ENCODE measurements at regions not wholly inside any gene's neighbourhood (a gene's known extent, or its start where the extent isn't known, plus 50 kb on each side); places are given as distances from the start of the nearest gene placed in this dataset.

DNA sequence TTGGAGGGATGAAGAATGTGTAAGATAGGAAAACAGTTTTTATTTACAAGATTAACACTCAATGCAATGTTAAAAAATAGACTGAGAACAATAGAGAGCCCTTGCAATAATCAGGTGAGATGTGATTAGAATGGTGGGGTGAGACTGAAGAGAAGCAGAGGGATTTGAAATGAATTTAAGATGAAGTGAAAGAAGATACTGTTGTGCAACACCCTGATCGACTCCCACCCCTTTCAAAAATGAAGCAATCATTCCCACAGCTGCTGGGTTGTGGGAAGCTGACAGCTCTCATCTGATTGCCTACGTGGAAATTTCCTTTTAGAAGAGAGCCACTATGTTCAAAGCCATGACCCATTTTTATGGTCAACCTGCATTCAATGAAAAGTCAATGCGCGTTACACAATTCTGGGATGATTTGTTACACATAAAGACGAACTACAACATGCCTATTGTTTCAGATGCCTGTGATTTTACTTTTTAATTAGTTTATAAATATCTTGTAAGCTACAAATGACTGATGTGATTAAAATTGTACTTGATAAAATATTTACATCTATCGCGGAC lies 1374.8 kb downstream of the PCDH9 start:
- Histone ChIP-seq H3K27me3 (no peaks in the 10 kb centered on the region), H3K36me3 (no peaks in the 10 kb centered on the region), H3K4me1 (peaks cover 0 to 5% (median 0%) of the 10 kb centered on the region in 4 donors), H3K4me3 (no peak overlapping the region), H3K27ac (no peak overlapping the region), H3K9me3 (no peaks in the 10 kb centered on the region)
- 74 to 79% methylated on average over 7 of the region's 7 CpGs for WGBS, 2 donors
- no peak for DNase-seq (ENCODE audit: low spot score in 2 of 2)
- TF ChIP-seq EP300 (IDR thresholded peaks at IDR 0.05) (no peak), POLR2A (IDR thresholded peaks at IDR 0.05) (no peak)
- TF ChIP-seq, protein P1, sequence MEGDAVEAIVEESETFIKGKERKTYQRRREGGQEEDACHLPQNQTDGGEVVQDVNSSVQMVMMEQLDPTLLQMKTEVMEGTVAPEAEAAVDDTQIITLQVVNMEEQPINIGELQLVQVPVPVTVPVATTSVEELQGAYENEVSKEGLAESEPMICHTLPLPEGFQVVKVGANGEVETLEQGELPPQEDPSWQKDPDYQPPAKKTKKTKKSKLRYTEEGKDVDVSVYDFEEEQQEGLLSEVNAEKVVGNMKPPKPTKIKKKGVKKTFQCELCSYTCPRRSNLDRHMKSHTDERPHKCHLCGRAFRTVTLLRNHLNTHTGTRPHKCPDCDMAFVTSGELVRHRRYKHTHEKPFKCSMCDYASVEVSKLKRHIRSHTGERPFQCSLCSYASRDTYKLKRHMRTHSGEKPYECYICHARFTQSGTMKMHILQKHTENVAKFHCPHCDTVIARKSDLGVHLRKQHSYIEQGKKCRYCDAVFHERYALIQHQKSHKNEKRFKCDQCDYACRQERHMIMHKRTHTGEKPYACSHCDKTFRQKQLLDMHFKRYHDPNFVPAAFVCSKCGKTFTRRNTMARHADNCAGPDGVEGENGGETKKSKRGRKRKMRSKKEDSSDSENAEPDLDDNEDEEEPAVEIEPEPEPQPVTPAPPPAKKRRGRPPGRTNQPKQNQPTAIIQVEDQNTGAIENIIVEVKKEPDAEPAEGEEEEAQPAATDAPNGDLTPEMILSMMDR (IDR thresholded peaks at IDR 0.05) = no peak

DNA sequence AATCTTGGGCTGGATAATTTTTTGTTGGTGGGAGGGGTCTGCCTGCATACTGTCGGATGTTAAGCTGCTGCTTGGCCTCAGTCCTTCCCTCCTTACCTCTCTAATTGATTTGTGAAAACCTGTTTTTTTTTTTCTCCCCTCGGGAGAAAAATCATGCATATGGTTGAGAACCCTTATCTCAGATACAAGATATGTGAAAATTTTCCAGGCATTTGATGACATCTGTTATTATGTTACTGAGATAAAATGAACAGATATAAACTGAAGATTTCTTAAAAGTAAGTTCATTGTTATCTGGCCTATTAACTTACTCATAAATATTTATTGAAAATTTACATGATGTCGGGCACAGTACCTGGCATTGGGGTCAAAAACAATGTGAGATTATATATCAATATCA lies 1375.7 kb downstream of the PCDH9 start:
- H3K4me3 ChIP-seq = no peak overlapping the region
- no peaks in the 10 kb centered on the region for H3K9me3 ChIP-seq
- H3K36me3 ChIP-seq = no peaks in the 10 kb centered on the region
- DNase-seq (ENCODE audit: low spot score in 2 of 2) = no peak
- peaks cover 0 to 5% (median 0%) of the 10 kb centered on the region in 4 donors for H3K4me1 ChIP-seq
- TF ChIP-seq, protein P1 (IDR thresholded peaks at IDR 0.05) = no peak
- TF ChIP-seq EP300 (IDR thresholded peaks at IDR 0.05) = no peak
- no peak for TF ChIP-seq POLR2A (IDR thresholded peaks at IDR 0.05)
- H3K27me3 ChIP-seq = no peaks in the 10 kb centered on the region
- WGBS, 2 donors = 67 to 74% methylated on average over 3 of the region's 3 CpGs
- no peak overlapping the region for H3K27ac ChIP-seq

DNA sequence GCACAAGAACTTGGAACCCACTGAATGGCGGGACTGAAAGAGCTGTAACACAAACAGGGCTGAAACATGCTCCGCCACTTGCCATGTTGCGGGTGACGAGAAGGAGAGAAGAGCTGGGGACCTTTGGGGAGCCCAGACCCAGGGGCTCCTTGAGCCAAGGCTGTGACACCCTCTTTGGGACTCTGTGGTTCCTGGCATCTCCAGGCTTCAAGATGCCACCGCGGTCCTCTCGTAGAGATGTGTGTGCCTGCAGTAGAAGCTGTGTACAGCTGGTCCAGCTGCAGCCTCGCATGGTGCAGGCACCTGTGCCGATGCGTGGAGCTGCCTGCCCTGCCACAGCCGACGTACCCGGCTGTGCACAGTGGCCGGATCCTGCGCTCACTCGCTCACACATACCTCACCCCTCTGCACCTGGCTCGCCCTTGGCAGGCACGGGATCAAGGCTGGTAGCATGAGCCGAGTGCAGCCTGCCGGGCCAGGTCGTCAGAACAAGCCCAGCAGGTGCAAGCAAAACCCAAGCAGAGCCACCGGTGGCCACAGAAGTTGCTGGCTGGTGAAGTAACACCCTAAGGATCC lies 1385.8 kb downstream of the PCDH9 start:
- Histone ChIP-seq H3K27me3 (no peaks in the 10 kb centered on the region), H3K4me1 (no peaks in the 10 kb centered on the region), H3K27ac (no peak overlapping the region), H3K36me3 (no peaks in the 10 kb centered on the region), H3K9me3 (no peaks in the 10 kb centered on the region), H3K4me3 (no peak overlapping the region)
- WGBS, 2 donors = 93 to 97% methylated on average over 22 of the region's 22 CpGs
- no peak for DNase-seq (ENCODE audit: low spot score in 2 of 2)
- TF ChIP-seq EP300 (IDR thresholded peaks at IDR 0.05) (no peak), POLR2A (IDR thresholded peaks at IDR 0.05) (no peak)
- TF ChIP-seq, protein P1 (IDR thresholded peaks at IDR 0.05) = no peak

DNA sequence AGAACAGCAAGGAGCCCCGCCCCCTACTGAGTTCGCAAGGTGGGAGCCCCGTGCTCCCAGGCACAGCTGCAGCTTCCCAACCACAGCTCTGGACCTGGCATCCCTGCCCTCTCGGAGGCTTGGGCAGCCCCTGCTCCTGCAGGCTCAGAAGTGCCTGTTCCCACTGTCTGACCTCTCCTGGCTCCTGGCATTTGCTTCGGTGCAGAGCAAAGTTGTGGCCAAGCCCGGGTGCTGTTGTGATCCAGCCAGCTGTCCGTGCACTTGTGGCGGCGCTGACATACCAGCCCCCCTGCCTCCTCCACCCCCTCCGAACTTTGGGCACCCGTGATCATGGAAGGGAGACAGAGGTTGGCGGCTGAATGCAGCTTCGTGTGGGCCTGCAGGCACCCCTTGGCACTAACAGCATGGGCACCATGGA lies 1386.8 kb downstream of the PCDH9 start:
- no peak overlapping the region for H3K4me3 ChIP-seq
- DNase-seq (ENCODE audit: low spot score in 2 of 2) = no peak
- TF ChIP-seq, protein P1 (IDR thresholded peaks at IDR 0.05) = no peak
- TF ChIP-seq POLR2A (IDR thresholded peaks at IDR 0.05) (no peak), EP300 (IDR thresholded peaks at IDR 0.05) (no peak)
- no peak overlapping the region for H3K27ac ChIP-seq
- H3K9me3 ChIP-seq = no peaks in the 10 kb centered on the region
- no peaks in the 10 kb centered on the region for H3K36me3 ChIP-seq
- H3K4me1 ChIP-seq = no peaks in the 10 kb centered on the region
- 88 to 96% methylated on average over 11 to 13 of the region's 13 CpGs for WGBS, 2 donors
- no peaks in the 10 kb centered on the region for H3K27me3 ChIP-seq

DNA sequence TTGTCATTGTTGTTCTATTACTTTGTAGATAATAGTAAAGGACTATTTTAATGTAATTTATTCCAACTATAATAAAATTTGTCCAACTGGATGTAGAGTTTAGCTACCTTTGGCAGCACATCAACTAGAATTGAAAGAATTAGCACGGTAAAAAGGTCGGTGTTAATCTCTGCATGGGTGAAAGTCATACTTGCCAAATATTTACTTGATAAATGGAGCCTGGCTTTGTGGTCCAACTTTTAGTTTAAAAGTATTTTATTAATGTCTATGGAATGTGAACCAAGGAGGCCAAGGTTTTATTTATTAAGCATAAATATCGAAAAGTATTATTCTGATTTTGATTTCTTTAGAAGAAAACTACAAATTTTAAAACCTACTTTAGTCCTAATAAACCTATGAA lies 1389.0 kb downstream of the PCDH9 start:
- no peaks in the 10 kb centered on the region for H3K9me3 ChIP-seq
- no peak for DNase-seq (ENCODE audit: low spot score in 2 of 2)
- no peaks in the 10 kb centered on the region for H3K4me1 ChIP-seq
- no peaks in the 10 kb centered on the region for H3K36me3 ChIP-seq
- TF ChIP-seq, protein P1 (IDR thresholded peaks at IDR 0.05) = no peak
- TF ChIP-seq EP300 (IDR thresholded peaks at IDR 0.05) (no peak), POLR2A (IDR thresholded peaks at IDR 0.05) (no peak)
- H3K27ac ChIP-seq = no peak overlapping the region
- H3K27me3 ChIP-seq = no peaks in the 10 kb centered on the region
- WGBS, 2 donors = 53 to 62% methylated on average over 3 of the region's 3 CpGs
- no peak overlapping the region for H3K4me3 ChIP-seq
